NCI-H82 treated with DMSO at 0.1 percent for 48 hours (cell line): ENCODE measurements at regions not wholly inside any gene's neighbourhood (a gene's known extent, or its start where the extent isn't known, plus 50 kb on each side); places are given as distances from the start of the nearest gene placed in this dataset.
"Not testable (repeated sequence)": the region's sequence is repeated elsewhere in the genome, so short reads cannot be mapped to it uniquely, and the experiment has no call there.

Experiments used
- DNase-seq: peaks from one replicate; lab custom pipeline; 2025; ENCODE audit not compliant: unreplicated experiment; lab: John Stamatoyannopoulos, UW

DNA sequence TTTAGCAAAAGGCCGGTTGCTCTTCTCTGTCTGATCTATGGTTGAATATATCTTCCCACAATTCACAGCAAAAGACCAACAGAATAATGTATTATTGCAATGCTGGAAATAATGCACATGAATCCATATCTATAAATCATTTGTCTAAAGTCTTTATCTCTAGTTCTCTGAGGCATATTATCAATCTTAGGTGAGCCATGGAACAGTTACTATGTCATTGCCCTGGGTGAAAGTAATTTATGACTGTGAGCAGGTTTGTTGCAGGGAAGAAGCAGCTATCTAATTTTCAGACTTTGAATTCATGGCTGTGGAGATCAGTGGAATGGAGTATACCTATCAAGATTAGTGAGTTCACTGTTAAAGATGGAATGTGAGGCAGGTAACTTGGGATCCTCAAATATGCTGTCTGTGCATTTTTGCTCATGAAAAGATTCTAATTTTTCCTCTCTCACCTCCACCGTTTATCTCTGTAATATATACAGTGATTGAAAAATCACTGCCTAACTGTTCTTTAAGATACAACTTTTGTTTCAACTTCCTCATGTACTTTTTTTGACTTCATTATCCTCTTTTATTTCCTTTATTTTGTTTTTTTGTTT is 256.8 kb upstream of the ARSJ start:
- DNase-seq: no peak

DNA sequence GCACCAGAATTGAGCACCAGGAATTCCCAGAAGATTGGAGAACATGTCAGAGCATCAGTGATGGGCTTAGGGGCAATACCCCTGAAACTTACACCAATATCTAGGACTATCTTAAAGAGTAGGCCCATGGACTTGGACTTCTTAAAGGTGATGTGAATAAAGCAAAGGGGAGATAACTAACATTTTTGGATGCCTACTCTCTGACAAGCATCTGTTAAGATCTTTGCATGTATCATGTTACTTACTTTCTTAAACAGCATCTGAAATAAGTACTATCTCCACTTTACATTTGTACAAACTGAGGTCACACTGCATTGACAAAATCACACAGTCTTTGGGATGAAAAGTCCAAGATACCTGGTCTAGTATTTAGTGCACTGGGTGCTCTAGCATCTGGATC is 258.6 kb upstream of the ARSJ start:
- no peak for DNase-seq

DNA sequence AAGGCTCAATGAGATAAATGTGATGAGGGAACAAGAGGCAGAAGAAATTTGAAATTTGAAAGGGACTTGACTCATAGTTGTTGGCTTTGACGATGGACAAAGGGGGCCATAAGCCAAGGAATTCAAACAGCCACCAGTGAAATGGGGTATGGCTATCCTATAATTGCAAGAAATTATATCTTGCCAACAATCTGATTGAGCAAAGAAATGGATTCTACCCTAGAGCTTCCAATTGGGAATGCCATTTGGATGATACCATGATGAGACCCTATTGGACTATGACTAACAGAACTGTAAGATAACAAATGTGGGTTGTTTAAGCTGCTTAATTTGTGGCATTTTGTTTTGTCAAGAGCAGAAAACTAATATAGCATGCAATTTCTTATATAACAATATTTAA is 270.1 kb upstream of the ARSJ start:
- DNase-seq: no peak

DNA sequence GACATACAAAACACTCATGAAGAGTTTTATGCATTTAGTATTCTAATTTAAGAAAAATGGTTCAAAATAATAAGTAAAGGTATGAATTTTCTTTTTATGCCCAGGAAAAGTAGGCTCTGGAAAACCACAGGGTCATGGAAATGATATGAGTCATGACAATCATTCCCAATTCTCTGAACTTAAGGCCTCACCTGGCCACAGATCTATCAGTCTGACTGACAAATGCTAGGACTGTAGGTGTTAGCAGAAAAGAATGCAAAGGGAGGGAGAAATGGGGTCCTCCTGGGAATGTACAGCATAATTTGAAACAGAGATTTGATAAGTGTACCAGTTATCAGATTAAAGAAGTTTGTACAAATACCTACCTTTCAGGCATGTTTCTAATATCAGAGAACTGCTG is 270.5 kb upstream of the ARSJ start:
- DNase-seq: no peak

DNA sequence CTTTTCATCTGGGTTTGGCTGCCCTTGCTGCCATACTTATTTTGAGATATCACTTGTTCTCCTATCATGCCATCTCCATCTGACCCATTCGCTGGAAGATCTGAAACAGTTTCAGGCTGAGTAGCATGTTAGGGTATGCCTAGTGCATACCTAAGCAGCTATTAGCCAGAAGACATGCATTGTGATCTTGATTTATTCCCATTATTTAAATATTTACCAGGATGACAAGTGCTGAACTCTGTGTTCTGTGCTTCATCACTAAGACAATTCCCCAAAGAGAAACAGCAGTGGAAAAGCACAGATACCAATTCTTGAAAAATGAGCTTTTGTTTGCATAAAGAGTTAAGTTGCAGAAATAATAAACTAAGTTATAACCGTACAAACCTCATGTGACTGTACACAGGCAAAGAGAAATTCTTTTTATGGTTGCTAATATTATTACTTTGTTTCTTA is 271.0 kb upstream of the ARSJ start:
- no peak for DNase-seq

DNA sequence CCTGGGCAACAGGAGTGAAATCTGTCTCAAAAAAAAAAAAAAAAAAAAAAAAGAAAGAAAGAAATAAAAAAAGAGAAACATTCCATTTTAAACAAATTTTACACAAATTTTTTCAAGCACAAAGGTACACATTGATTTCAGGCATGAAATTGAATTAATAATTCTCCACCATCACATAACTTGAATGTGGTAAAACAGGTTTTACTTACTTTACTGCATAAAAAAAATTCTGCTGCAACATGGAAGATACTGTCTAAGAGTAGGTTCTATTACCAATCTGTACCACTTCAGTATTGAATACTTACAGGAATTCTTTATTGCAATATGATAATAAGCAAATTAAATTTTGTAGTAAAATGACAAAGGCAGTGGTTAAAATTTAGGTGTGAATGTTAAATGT is 271.6 kb upstream of the ARSJ start:
- DNase-seq: no peak

DNA sequence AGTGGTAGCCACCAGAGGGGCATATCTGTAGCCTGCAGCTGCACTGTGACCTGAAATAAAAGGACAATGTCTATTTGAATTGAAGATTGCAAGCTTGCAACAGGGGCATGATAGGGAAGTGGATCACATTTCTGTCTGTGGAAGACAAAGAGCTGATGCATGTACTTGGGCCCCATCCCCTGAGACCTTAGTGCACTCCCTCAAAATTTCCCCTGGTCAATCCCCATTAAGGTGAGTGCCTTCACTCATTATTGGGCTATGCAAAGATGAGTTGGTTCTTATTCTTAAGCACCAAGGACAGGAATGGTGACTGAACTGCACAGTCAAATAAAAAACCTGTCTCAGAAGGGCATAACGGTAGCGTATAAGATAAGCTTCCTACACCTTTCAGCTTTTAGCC is 273.1 kb upstream of the ARSJ start:
- no peak for DNase-seq

DNA sequence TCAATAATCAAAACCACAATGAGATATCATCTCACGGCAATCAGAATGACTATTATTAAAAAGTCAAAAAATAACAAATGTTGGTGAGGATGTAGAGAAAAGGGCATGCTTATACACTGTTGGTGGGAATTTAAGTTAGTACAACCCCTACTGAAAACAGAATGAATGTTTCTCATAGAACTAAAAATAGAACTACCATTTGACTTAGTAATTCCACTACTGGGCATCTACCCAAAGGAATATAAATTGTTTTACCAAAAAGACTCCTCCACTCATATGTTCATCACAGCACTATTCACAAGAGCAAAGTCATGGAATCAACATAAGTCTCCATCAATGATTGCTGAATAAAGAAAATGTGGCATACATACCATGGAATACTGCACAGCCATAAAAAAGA is 278.1 kb upstream of the ARSJ start:
- no peak for DNase-seq

DNA sequence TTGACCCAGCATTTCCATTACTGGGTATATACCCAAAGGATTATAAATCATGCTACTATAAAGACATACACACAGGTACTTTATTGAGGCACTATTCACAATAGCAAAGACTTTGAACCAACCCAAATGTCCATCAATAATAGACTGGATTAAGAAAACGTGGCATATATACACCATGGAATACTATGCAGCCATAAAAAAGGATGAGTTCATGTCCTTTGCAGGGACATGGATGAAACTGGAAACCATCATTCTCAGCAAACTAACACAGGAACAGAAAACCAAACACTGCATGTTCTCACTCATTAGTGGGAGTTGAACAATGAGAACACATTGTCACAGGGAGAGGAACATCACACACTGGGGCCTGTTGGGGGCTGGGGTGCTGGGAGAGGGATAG is 283.0 kb upstream of the ARSJ start:
- DNase-seq: not testable (repeated sequence)

DNA sequence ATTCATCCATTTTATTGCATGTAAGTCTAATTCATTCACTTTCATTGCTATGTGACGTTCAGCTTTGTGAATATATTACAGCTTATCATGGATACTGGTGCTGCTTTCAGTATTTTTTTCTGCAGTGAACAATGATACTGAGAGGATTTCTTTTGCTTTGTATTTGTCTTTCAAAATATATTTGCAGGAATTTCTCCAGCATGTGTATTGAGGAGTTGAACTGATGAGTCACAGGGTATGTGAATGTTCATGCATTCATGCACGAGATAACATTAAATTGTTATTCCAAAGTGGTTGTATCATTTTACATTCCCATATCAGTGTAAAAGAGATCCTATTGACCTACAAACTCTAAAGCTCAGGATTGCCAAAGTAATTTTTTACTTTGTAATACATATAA is 283.8 kb upstream of the ARSJ start:
- DNase-seq: no peak

DNA sequence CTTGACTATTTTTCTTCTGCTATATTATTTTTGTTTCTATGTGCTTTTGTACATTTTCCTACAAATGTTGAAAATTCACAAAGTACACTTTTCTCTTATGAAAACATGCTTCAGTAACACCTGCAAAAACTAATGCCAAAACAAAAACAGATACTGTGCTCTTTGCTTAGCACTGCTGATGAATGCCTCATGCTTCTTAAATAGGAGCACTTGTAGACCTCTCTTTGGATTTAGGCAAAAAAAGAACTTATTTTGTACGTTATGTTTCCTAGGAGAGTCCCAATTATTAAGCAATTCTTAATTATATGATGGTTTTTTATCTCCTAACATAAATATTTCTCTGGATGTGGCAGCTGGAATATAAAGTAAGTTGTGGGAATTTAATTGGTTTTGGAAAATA is 285.0 kb upstream of the ARSJ start:
- no peak for DNase-seq

DNA sequence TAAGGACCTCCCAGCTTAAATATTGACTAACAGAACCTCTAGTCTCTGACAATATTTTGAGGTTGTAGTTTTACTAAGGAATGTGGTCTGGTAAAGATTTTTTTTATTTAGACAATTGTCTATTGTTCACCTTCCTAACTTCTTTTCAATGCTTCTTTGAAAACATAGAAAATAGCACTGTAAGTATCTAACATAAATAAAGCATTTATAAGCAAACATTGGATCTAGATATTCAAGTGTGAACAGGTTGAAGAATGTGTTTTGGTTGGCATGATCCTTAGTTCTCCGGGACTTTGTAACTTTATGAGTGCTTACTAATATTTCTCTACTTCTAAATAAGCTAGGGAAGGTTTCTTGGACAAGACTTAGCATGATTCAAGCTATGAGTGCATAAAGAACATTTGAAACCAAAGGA is 285.4 kb upstream of the ARSJ start:
- no peak for DNase-seq

DNA sequence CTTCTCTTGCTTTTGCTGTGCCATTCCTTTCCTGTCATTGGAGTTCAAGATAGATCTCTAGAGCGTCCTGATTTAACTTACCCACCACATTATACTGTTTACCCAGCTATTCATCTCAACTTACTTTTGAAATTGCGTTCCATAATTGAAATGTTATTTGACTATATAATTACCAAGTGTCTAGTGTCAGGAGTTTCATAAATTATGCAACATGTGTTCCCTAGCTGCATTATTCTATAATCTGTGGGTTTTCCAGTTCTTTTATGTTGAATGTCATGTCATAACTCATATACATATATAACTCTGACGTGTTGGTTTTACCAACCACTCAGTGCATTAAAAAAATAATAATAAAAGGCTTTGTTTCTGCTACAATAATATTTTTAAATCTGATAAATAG is 285.9 kb upstream of the ARSJ start:
- no peak for DNase-seq

DNA sequence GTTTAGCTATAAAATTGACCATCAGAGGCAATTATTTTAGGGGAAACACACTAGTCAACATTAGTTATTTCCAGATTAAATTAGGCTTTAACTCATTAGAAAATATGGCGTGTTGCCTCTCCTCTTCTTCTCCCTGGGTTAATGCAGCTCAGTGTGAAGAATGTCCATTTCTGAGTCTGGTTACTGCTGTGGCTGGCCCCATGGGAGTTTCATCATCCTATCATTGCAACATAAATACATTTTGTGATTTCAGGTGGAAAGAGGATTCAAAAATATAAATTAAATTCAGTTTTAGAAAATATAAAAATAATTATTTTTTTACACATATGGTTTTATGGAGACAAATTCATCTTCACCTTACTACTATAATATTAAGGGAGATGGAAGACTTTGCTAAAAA is 288.5 kb upstream of the ARSJ start:
- DNase-seq: no peak

DNA sequence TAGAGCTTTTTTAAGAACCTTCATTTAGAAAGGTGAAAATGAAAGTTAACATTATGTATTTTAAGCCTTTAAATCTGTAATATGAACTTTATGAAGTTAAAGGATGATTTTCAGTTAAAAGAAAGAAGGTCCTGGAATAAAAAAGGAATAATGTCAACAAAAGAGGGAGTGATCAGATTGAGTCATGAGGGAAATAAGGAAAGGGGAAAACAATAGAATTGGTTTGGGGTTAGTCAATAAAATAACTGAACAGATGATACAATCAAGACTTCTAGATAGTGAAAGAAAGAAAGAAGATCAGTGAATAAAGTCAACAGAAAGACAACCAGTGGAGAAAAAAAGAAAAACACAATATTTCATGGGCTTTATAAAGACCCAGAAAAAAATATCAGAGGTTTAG is 291.6 kb upstream of the ARSJ start:
- DNase-seq: no peak

DNA sequence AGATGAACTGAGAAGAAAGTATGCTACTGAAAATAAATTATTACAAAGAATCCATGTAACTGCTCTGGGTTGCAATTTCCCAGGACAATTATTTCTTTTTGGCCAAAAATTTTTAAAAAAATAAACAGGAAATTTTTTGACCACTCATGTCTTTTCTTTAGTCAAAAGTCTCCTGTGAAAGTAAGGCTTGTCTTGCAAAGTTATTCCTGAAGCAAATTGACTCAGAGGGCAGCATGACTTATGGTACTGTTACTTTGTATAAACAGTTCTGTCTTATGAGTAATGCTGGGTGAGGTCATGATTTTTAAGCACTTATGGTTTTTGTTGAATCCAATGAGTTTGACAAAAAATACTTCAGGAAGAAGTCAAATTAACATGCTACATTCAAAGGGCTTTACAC is 292.8 kb upstream of the ARSJ start:
- DNase-seq: no peak

DNA sequence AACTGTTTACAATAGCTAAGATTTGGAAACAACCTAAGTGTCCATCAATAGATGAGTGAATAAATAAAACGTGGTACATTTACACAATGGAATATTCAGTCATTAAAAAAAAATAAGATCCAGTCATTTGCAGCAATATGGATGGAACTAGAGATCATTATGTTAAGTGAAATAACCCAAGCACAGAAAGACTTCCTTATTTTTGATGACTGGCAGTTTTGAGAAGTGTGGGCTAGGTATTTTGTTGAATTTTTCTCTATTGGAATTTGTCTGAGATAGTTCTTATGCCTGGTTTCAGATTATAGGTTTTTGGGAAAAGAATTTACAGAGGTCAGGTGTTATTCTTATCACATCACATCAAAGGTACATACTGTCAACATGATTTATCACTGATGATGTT is 293.8 kb upstream of the ARSJ start:
- no peak for DNase-seq

DNA sequence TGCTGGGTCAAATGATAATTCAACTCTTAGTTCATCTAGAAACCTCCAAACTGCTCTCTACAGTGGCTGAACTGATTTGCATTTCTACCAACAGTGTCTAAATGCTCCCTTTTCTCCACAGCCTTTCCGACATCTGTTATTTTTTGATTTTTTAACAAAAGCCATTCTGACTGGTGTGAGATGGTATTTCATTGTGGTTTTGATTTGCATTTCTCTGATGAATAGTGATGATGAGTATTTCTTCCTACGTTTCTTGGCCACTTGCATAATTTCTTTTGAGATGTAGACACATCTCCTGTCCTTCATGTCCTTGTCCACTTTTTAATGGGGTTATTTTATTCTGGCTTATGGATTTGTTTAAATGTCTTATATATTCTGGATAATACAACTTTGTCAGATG is 298.2 kb upstream of the ARSJ start:
- DNase-seq: no peak

DNA sequence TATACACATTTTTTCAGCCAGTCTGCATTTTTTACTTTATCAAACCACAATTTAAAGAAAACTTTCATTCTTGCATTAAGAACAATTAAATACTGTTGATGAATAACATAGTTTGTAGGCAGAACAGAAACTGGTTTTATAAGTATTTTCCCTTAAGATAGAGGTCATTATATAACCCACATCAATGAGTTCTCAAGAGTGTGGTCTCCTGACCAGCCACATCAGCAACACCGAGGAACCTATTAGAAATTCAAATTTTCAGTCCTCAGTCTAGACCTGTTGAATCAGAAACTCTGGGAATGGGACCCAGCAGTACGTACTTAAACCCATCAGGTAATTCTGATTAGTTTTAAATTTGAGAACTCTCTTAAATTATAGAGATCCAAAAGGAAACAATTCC is 299.6 kb upstream of the ARSJ start:
- DNase-seq: no peak

DNA sequence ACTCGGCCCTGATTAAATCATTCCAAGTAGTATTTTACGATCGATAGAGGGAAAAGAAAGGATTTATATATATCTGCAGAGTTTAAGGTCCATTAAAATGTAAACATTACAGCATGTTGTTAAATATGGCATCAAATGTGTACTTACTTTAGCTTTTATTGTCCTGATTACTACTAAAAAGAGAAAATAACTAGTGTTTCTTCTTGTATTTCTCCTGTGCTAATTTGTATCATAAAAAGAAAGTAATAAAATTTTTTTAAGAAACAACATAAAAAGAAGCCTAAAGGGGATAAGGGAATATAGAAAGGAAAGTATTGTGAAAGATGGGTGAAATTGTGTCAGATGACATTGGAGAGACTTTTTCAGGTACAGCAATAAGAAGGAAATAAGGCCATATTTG is 300.3 kb upstream of the ARSJ start:
- no peak for DNase-seq

DNA sequence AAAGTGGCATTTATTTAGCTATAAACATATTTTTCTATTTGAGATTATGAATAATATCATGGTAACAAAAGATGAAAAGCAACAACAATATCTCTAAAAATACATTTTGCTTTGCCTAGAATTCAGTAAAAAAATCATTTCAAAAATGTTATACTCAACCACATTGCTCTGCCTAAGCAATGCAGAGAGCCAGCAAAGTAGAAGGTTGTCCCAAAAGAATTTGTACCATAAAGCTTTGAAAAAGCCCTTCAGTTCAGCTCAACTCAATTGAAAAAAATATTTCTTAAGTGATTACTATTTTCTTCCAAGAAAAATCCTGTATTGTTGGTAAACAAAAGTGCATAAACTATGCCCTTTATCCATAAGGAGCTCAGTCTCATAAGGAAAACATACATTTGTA is 301.2 kb upstream of the ARSJ start:
- no peak for DNase-seq

DNA sequence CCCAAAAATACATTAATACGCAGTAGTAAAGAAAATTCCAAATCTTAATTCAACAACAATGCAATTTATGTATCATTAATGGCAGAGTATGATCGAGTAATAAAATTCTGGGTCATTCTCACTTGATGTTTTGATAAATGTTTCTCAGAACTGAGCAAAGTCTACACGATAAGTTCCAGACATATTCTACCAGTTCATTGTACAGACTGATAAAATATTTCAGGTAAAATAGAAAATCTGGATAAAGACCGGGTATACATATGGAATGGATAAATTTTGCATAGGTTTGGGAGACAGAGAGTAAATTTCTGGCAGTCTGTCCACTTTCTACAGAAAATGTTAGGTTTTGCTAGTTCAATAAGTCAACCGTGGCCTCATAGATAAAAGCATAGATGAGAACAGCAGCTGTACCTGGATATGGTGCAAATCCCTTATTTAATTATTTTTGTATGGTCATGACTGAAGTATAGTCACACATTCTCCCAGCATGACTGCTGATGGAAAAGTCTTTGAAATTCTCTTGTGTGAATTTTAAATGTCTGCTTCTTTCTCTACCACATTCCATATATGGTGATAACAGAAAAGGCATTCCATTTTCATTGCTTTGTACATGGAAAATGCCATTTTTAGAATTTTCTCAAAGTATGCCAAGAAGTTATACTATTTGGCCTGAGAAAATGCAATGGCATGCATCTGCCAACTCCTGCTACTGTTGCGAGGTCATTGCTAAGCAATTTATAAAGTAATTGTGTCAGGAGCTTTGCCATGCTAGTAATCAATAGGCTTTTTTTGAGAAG is 301.9 kb upstream of the ARSJ start:
- DNase-seq: no peak

DNA sequence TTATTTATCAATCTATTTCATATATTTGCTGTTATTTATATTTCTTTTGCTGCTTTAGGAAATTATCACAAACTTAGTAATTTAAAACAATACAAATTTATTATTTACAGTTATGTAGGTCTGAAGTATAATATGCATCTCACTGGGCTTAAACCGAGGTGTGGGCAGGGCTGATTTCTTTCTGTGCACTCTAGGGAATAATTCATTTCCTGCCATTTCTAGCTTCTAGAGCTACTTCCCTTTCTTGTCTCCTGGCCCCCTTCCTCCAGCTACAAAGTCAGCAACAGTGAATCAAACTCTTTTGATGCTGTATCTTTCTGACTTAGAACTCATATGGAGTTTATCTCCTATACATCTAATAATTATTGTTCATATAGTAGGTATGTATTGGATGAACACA is 303.5 kb upstream of the ARSJ start:
- DNase-seq: no peak
